Esophagus (tissue), 2 donors: ENCODE measurements at regions not wholly inside any gene's neighbourhood (a gene's known extent, or its start where the extent isn't known, plus 50 kb on each side); places are given as distances from the start of the nearest gene placed in this dataset.

ENCODE experiments used
- H3K27ac ChIP-seq, 2 donors: one replicate each; pipeline ENCODE4 v1.5.1; 2013; ENCODE audit warnings: low read depth in 2 of 2, mild to moderate bottlenecking in 2 of 2, inconsistent platforms in 1 of 2, low read length in 1 of 2, moderate library complexity in 1 of 2
- H3K27me3 ChIP-seq, 2 donors: one replicate each; pipeline ENCODE4 v1.6.1; 2013; ENCODE audit warnings: low read length in 2 of 2, control low read depth in 1 of 2, mild to moderate bottlenecking in 1 of 2; ENCODE audit not compliant: insufficient read depth in 2 of 2, control insufficient read depth in 1 of 2
- H3K36me3 ChIP-seq, 2 donors: one replicate each; pipeline ENCODE4 v1.6.1; 2013; ENCODE audit warnings: low read length in 1 of 2; ENCODE audit not compliant: control insufficient read depth in 2 of 2, insufficient read depth in 2 of 2
- H3K4me1 ChIP-seq, 2 donors: one replicate each; pipeline ENCODE4 v1.6.1; 2013; ENCODE audit warnings: low read length in 1 of 2; ENCODE audit not compliant: control insufficient read depth in 2 of 2, insufficient read depth in 2 of 2
- H3K4me3 ChIP-seq, 2 donors: one replicate each; pipeline ENCODE4 v1.5.1; 2013; ENCODE audit warnings: low read length in 2 of 2, mild to moderate bottlenecking in 2 of 2, low read depth in 1 of 2, moderate library complexity in 1 of 2
- H3K9me3 ChIP-seq, 2 donors: one replicate each; pipeline ENCODE4 v1.6.1; 2013; ENCODE audit warnings: mild to moderate bottlenecking in 2 of 2, low read depth in 1 of 2, low read length in 1 of 2, moderate library complexity in 1 of 2; ENCODE audit not compliant: control insufficient read depth in 2 of 2, insufficient read depth in 1 of 2
- WGBS, 2 donors: extraction: QIAGEN DNeasy Blood & Tissue Kit; methylation state at CpG; one replicate each; pipeline ENCODE4 v1.1.7; 2013; 5-methylcytosine and 5-hydroxymethylcytosine counted together
- donor health status: healthy with polysubstance abuse.
- donor health status: Bipolar disorder and iron deficiency.

- H3K9me3 ChIP-seq = peaks cover 0 to 2% of the 10 kb centered on the region in 2 donors
- H3K27ac ChIP-seq = no peak overlapping the region
- WGBS, 2 donors = 81 to 90% methylated on average over 17 of the region's 17 CpGs
- H3K36me3 ChIP-seq = no peaks in the 10 kb centered on the region
- no peaks in the 10 kb centered on the region for H3K27me3 ChIP-seq
- H3K4me3 ChIP-seq = no peak overlapping the region
- no peaks in the 10 kb centered on the region for H3K4me1 ChIP-seq
Observed at GRCh38 chr19:30083125-30083681, 141.2 kb downstream of the URI1 start.

GRCh38 chr19:30083701-30084156 is 141.7 kb downstream of the URI1 start:
- Histone ChIP-seq H3K36me3 (no peaks in the 10 kb centered on the region), H3K4me1 (no peaks in the 10 kb centered on the region), H3K9me3 (no peaks in the 10 kb centered on the region), H3K27ac (no peak overlapping the region), H3K27me3 (no peaks in the 10 kb centered on the region), H3K4me3 (no peak overlapping the region)
- WGBS, 2 donors = 61 to 79% methylated on average over 12 of the region's 12 CpGs

- no peaks in the 10 kb centered on the region for H3K36me3 ChIP-seq
- H3K27me3 ChIP-seq = no peaks in the 10 kb centered on the region
- no peaks in the 10 kb centered on the region for H3K4me1 ChIP-seq
- H3K9me3 ChIP-seq = no peaks in the 10 kb centered on the region
- WGBS, 2 donors = 71 to 91% methylated on average over 12 of the region's 12 CpGs
- H3K4me3 ChIP-seq = no peak overlapping the region
- no peak overlapping the region for H3K27ac ChIP-seq
Observed at GRCh38 chr19:30084390-30084819, 142.4 kb downstream of the URI1 start.

- H3K4me3 ChIP-seq = no peak overlapping the region
- no peak overlapping the region for H3K27ac ChIP-seq
- H3K4me1 ChIP-seq = no peaks in the 10 kb centered on the region
- 37 to 40% methylated on average over 10 of the region's 10 CpGs for WGBS, 2 donors
- no peaks in the 10 kb centered on the region for H3K9me3 ChIP-seq
- no peaks in the 10 kb centered on the region for H3K27me3 ChIP-seq
- H3K36me3 ChIP-seq = no peaks in the 10 kb centered on the region
Observed at GRCh38 chr19:30085394-30085793, 143.4 kb downstream of the URI1 start.

GRCh38 chr19:30086220-30086619 is 144.2 kb downstream of the URI1 start:
- Histone ChIP-seq H3K27ac (no peak overlapping the region), H3K36me3 (no peaks in the 10 kb centered on the region), H3K4me3 (no peak overlapping the region), H3K27me3 (no peaks in the 10 kb centered on the region), H3K4me1 (no peaks in the 10 kb centered on the region), H3K9me3 (no peaks in the 10 kb centered on the region)
- WGBS, 2 donors = 70 to 78% methylated on average over 5 of the region's 5 CpGs

GRCh38 chr19:30086916-30087315 is 144.9 kb downstream of the URI1 start:
- WGBS, 2 donors = 91 to 94% methylated on average over 10 of the region's 10 CpGs
- no peaks in the 10 kb centered on the region for H3K27me3 ChIP-seq
- H3K36me3 ChIP-seq = no peaks in the 10 kb centered on the region
- H3K9me3 ChIP-seq = peaks cover 0 to 2% of the 10 kb centered on the region in 2 donors
- no peak overlapping the region for H3K4me3 ChIP-seq
- no peak overlapping the region for H3K27ac ChIP-seq
- no peaks in the 10 kb centered on the region for H3K4me1 ChIP-seq

GRCh38 chr19:30087381-30088138 is 145.5 kb downstream of the URI1 start:
- Histone ChIP-seq H3K4me3 (no peak overlapping the region), H3K9me3 (peaks cover 0 to 2% of the 10 kb centered on the region in 2 donors), H3K36me3 (no peaks in the 10 kb centered on the region), H3K27me3 (no peaks in the 10 kb centered on the region), H3K4me1 (no peaks in the 10 kb centered on the region), H3K27ac (no peak overlapping the region)
- 77 to 84% methylated on average over 11 of the region's 11 CpGs for WGBS, 2 donors

- WGBS, 2 donors = 82 to 94% methylated on average over 7 of the region's 7 CpGs
- Histone ChIP-seq H3K27ac (no peak overlapping the region), H3K4me1 (no peaks in the 10 kb centered on the region)
Observed at GRCh38 chr19:30088567-30088966, 146.5 kb downstream of the URI1 start.

GRCh38 chr19:30089086-30089665 is 147.1 kb downstream of the URI1 start:
- H3K36me3 ChIP-seq = no peaks in the 10 kb centered on the region
- no peak overlapping the region for H3K4me3 ChIP-seq
- no peak overlapping the region for H3K27ac ChIP-seq
- 87 to 90% methylated on average over 20 of the region's 20 CpGs for WGBS, 2 donors
- H3K27me3 ChIP-seq = no peaks in the 10 kb centered on the region
- H3K4me1 ChIP-seq = no peaks in the 10 kb centered on the region
- peaks cover 0 to 2% of the 10 kb centered on the region in 2 donors for H3K9me3 ChIP-seq

More at GRCh38 chr19:30088567-30088966, 146.5 kb downstream of the URI1 start:
- no peaks in the 10 kb centered on the region for H3K27me3 ChIP-seq
- H3K9me3 ChIP-seq = peaks cover 0 to 2% of the 10 kb centered on the region in 2 donors
- H3K36me3 ChIP-seq = no peaks in the 10 kb centered on the region
- H3K4me3 ChIP-seq = no peak overlapping the region
